ENCODE measurements at regions not wholly inside any gene's neighbourhood (a gene's known extent, or its start where the extent isn't known, plus 50 kb on each side); places are given as distances from the start of the nearest gene placed in this dataset.
"Not testable (repeated sequence)": the region's sequence is repeated elsewhere in the genome, so short reads cannot be mapped to it uniquely, and the experiment has no call there.

DNA sequence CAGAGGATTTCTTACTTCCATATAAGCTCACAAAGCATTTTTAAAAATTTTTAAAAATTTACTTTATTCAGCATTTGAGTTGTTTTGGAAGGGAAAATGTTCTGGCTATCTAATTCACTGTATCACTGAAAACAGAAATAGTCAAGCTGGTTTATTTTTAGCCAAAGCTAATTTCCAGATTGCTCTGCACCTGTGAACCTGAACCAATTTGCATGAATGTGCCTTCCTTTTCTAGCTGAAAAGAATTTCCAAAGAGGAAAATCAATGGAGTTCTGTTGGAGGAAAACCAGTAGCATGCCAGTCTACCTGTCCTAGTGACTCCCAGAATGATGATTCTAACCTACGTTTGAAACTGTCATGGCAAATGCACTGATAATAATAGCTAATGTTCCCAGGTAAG lies 134.2 kb upstream of the LIPC start:
- no peak for DNase-seq (ENCODE audit: low read depth)

DNA sequence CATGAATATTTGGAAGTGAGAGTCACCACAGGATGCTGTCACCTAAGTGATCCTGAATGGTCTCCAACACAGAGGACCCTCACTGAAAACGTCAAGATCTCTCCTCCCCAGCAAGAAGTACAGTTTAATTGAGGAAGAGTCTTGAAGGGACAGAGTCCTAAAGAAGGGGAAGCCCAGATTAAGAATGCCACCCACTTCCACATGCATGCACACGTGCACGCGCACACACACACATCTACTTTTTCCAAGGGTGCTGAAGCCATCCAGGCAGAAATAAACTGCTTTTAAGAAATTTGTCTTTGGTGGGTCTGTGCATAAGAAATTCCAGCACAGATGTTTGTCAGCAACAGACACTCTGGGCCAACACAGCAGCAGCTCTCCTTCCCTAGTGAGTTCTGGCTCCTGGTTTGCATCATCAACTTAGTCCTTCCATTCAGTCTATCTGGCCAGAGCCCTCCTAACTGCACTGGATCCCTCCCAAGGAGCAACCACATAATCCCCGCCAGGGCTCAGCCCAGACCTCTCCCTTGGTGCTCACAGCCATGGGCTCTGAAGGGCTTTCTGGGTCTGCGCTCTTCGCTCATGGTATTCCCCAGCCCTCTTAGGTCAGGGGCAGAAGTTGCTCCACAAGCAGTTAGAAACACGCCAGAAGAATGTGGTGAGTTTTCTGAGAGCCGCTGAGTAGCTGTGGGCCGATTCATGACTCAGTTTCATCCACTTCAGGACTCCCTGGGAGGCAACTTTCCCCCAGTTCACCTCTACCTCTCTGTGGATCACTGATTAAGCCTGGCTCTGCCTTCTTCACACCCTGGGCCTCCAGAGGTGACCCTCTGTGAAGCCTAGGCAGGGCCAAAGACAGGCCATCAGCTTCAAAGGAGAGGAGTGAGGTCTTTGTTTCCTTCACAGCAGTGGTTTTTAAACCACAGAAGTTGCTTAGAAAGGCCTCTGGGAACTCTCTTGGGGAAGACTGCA lies 132.6 kb upstream of the LIPC start:
- DNase-seq (ENCODE audit: low read depth): no peak

DNA sequence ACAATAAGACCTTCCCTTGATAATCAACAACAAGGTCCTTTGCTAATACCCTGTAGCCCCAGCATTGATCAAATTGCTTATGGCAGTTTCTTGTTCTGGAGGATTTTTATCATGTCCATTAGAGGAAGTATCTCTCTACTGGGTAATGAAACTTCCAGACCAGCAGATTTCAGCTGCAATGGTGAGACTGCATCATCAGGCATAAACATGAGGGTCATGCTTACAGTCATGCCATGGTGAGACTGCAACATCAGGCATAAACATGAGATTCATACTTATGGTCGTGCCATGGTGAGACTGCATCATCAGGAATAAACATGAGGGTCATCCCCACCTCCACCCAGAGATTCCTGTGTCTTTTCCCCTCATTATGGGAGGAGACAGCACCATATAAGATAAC lies 129.0 kb upstream of the LIPC start:
- DNase-seq (ENCODE audit: low read depth): no peak

DNA sequence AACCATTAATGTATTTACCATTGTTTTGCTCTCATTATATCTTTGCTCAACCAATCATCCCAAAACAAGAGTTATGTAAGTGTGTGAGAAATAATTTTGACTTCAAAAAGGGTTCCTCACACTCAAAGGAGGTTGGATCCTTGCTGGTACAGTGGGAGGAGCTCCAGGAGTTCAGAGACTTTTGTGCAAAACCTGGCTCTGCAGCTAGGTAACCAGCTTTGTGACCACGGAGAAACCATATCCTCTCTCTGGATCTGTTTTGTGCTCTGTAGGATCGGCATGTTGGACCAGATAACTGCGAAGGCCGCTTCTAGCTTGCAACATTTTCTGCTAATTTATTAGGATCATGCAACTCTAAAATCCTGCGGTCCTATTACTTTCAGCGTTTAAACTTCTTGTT lies 128.6 kb upstream of the LIPC start:
- DNase-seq (ENCODE audit: low read depth): no peak

DNA sequence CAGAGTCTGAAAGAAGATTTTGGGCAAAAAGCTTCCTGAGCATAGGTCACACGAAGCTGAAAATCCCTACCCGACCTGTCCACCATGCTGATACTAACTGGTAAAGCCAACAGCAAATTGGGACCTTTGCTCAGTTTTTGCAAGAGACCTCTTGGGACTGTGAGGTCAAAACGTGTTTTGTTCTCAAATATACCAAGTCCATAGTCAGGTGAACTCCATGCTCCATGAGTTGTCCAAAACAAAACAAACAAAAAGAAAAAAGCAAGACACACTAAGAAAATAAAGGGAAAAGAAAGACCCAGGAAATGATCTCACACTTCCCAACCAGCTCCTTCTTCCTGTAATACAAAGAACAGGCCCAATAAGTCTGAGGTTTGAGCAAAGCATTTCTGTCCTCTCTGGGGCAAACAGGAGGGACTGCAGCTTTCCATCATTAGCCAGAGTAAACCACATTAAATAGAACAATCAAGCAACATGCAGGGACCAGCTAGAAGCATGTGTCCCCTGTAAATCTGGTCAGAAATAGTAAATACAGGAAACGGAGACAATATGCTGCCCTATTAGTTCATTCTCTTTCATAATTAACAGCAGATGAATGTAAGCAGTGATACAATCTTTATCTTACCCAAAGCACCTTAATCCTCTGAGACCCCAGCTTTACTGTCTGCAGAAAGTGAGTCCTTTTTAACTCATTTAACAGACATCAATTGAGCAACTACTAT lies 125.0 kb upstream of the LIPC start:
- no peak for DNase-seq (ENCODE audit: low read depth)

DNA sequence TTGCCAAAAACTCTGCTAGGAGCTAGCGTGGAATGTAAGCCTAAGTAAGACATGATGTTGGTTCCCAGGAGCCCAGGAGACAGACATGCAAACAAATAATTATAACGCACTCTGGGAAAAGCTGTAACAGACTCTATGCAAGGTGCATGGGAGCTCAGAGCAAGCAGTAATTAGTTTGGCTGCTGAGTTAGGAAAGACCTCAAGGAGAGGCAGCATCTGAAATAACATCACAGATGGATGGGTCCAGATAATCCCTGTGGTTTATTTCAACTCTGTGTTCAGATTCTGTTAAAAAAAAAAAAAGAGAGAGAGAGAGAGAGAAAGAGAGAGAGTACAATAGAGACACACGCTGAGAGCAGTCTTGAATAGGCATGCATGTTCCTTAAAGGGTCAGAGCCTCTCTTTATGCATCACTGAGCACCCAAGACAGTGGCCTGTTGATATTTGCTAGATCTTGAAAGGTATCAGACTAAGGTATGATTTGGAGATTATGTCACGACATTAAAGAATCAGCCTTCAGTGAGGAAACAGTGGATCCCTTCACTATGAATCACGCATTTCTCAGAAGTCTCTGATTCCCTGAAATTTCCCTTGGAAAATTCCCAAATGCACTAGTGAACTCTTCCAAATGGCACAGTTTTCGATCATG lies 124.4 kb upstream of the LIPC start:
- DNase-seq (ENCODE audit: low read depth): no peak

DNA sequence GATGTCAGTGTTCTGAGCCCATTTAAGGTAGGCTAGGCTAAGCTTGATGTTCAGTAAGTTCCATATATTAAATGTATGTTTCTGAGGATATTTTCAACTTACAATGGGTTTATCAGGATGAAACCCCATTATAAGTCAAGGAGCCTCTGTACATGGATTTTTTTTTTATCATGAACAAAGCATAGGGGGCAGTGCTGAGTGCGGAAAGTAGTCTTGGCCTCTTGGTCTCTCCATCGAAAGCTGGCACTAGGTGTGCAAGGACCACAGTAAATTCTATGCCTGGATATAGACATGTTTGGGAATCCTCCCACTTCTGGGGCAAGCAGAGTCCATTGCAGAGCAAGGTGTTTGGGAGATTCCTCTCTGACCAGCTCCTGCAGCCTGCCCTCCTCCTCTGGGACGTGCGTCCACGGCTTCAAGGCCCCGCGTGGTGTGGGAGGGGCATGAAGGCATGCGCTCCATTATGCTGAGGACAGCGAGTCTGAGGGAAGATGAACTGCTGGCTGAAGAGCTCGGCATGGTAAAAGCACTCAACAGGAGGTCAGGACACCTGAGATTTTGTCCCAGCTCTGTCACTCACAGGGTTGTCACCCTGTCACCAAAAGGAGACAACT lies 122.9 kb upstream of the LIPC start:
- no peak for DNase-seq (ENCODE audit: low read depth)

DNA sequence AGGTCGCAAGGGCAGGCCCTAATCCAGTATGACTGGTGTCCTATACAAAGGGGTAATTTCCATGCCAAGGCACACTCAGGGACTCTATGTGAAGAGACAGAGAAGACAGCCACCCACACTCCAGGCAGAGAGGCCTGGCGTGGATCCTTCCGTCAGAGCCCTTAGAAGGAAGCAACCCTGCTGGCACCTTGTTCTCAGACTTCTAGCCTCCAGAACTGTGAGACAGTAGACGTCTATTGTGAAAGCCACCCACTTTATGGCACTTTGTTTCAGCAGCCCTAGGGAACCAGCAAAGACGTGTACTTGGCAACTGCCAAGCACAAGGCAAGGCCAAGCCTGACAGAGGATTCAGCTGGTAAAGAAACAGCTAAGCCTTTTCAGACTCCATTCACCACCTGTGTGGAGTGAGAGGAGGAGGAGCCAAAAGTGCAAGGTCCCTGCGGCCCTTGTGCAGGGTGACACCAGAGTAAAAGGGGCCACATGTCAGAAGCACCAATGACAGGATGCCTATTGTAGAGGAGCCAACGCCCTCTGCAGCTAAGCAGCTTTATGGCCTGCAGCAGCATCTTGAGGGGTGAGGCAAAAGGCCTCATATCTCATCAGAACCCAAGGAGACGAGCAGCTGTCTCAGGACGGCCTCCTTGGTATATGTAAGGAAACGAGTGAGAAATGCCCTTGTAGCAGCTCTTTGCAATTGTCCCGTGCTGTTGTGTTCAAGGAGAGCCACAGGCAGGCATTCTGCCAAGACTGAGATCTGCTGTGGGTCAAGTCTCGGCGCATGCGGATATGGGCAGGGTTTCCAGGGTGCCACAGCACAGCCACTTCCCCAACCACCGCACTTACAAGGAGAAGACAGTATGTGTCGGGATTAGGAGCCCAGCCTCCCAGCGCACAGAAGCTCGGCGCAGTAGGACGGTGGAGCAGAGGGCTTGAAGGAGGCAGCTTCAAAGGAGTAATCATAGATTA lies 121.5 kb upstream of the LIPC start:
- DNase-seq (ENCODE audit: low read depth): no peak

DNA sequence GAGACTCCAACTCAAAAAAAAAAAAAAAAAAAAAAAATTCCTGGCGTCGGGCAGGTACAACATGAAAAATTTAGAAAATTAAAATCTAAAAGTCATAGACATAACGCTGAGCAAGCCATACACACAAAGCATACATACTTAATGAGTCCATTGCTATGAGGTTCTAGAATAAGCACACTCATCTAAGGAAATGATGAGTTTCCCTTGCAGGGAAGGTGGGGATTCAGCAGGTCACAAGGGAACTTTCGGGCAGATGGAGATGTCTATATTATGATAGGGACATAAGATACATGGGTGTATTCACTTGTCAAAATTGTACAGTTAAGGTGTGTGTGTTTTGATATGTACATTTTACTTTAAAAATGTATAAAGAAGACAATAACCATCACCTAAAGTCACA lies 120.2 kb upstream of the LIPC start:
- no peak for DNase-seq (ENCODE audit: low read depth)

DNA sequence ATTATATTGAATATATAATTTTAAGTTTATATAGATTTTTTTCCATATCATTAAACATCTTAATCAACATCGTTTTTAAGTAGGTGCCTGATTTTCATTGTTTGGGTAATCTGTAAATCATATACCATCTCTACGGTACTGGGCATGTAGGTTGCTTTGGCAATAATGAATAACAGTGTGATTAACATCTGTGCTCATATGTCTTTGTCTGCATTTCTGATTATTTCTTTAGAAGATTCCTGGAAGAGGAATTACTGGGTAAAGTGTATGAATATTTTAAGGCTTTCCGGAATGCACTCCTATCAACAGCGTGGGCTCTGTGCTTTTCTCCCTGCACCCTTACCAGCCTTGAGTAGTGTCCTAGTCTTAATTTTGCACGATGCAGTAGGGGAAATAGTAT lies 119.8 kb upstream of the LIPC start:
- DNase-seq (ENCODE audit: low read depth): no peak

DNA sequence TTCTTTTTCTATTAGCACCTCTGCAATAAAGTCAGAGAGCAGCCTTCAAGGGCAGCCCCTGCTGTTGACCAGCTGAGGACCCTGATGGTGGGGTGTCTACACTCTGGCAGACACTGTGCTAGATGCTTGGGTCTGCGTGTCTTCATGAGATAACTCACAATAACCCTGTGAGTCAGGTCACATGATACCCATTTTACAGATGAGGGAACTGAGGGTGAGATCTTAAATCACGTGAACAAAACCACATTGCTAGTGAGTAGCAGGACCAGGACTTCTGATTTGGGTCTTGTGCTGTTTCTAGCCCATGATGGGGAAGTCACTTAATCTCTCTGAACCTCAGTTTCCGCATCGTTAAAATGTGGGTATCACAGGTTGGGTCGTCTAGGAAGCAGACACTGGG lies 118.5 kb upstream of the LIPC start:
- no peak for DNase-seq (ENCODE audit: low read depth)

DNA sequence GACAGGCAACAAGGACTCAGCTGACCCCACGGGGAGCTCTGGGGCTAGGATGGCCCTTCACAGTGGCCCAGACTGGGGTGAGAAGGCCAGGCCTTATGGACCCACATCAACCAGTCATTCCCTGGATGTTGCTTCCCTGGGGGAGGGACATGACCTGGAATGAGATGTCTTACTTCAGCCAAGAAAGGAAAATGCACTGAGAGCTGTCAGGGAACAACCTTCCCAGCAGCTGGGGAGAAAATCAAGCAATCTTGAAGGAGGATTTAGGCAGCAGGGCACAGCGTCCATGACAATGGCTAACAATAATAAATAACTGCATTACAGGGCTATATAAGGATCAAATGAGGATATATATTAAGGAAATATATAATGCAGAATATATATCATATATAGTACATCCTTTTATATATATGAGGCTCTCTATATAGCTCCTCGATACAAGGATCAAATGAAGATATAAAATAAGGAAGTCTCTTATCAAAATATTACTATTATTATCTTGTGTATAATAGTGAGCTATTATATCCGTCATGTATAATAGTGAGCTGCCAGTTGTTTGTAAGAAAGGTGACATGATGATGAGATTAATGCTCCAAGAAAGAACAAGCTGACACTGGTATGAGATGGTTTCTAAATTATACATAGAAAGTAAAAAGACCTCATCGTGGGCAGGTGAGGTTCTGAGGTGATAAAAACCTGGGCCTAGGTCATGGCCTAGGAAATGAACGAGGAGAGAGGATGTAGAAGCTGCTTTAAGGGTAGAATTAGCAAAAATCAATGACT lies 117.8 kb upstream of the LIPC start:
- no peak for DNase-seq (ENCODE audit: low read depth)

DNA sequence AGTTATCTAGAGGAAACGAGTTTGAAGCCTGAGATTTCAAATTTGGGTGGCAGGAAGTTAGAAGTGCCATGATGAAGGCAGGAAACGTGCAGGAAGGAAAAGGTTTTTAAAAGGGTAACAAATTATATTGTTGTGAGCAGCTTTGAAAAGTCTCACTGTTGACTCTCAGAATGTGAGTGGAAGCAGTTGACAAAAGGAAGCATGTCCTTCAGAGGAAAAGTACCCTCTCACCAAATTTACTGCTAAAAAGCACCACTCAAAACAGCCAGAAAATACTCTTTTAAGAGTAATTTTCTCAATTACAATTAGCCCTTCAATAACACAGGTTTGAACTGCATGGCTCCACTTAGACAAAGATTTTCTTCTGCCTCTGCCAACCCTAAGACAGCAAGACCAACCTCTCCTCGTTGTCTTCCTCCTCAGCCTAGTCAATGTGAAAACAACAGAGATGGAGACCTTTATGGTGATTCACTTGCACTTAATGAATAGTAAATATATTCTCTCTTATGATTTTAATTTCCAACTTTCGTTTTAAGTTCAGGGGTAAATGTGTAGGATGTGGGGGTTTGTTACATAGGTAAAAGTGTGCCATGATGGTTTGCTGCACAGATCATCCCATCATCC lies 117.1 kb upstream of the LIPC start:
- no peak for DNase-seq (ENCODE audit: low read depth)

DNA sequence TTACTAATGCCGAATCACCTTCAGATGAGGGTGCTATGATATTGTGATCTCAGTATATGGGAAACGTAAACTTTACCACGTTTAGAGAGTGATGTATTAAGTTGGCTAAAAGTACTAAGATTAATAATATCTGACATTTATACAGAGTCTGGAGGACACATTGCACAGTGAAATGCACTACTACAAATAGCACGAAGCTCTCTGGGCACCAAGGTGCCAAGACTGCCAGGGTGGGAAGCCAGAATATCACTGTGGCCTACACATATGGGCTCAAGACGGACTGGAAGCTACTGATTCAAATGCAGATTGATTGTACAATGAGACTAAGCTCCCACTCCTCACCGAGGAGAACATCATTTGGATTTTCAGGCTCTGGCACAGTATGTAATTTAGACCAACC lies 113.3 kb upstream of the LIPC start:
- no peak for DNase-seq (ENCODE audit: low read depth)

DNA sequence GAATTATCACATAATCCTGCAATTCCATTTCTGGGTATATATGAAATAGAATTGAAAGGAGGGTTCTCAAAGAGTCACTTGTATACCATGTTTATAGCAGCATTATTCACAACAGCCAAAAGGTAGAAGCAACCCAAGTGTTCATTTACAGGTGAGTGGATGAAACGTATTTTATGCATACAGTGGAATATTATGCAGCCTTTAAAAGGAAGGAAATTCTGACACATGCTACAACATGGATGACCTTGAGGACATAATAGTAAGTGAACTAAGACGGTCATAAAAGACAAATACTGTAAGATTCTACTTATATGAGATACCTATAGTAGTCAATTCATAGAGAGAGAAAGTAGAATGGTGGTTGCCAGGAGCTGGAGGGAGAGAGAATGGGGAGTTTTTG lies 110.8 kb upstream of the LIPC start:
- no peak for DNase-seq (ENCODE audit: low read depth)

DNA sequence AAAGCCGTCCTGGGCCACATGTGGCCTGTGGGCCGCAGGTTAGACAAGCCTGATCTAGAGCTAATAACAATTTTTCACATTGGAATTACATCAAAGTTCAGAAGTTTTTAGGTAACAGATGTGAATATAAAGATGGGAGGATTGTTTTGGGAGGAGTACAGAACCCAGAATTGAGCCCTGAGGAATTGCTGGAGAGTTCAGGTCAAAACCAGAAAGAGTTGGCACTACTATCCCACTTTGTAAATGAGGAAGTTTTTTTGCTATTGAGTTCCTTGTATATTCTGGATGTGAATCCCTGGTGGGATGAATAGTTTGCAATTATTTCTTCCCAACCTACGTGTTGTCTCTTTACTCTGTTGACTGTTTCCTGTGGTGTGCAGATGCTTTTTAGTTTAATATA lies 109.5 kb upstream of the LIPC start:
- DNase-seq (ENCODE audit: low read depth): no peak

DNA sequence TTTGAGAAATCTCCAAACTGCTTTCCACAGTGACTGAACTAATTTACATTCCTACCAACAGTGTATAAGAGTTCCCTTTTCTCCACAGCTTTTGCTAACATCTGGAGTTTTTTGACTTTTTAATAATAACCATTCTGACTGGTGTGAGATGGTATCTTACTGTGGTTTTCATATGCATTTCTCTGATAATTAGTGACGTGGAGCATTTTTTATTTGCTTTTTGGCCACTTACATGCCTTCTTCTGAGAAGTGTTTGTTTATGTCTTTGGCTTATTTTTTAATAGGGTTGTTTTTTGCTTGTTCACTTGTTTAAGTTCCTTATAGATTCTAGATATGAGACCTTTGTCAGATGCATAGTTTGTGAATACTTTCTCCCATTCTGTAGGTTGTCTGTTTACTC lies 108.5 kb upstream of the LIPC start:
- not testable (repeated sequence) for DNase-seq (ENCODE audit: low read depth)

DNA sequence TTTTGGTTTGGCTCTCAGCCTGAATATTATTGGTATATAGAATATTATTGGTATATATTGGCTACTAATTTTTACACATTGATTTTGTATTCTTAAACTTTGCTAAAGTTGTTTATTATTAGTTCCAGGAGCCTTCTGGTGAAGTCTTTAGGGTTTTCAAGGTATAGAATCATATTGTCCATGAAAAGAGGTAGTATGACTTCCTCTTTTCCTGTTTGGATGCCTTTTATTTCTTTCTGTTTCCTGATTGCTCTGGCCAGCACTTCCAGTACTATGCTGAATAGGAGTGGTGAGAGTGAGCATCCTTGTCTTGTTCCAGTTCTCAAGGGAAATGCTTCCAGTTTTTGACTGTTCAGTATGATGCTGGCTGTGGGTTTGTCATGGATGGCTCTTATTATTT lies 107.3 kb upstream of the LIPC start:
- no peak for DNase-seq (ENCODE audit: low read depth)

DNA sequence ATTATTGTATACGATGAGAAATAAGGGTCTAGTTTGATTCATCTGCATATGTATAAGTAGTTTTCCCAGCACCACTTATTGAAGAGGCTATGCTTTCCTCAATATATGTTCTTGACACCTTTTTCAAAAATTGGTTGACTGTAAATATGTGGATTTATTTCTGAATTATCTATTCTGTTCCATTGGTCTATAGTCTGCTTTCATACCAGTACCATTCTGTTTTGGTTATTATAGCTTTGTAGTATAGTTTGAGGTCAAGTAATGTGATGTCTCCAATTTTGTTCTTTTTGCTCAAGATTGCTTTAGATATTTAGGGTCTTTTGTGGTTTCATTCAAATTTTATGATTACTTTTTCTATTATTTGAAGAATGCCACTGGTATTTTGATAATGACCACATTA lies 103.8 kb upstream of the LIPC start:
- no peak for DNase-seq (ENCODE audit: low read depth)

DNA sequence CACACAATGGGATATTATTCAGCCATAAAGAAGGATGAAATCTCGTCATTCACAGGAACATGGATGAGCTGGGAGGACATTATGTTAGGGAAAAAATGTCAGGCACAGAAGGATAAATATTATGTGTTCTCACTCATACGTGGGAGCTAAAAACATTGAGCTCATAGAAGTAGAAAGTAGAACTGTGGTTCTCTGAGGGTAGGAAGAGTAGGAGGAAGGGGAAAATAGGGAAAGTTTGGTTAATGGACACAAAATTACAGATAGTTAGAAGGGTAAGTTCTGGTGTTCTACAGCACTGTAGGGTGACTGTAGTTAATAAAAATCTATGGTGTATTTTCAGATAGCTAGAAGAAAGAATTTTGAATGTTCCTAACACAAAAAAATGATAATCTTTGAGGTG lies 102.6 kb upstream of the LIPC start:
- DNase-seq (ENCODE audit: low read depth): no peak

All from activated T-helper 9 cell treated with anti-CD3 and anti-CD28 coated beads, Interleukin-2, amount 50 U/mL, for 16 hours (primary cell).